ENCODE measurements at regions not wholly inside any gene's neighbourhood (a gene's known extent, or its start where the extent isn't known, plus 50 kb on each side); places are given as distances from the start of the nearest gene placed in this dataset.

GRCh38 chr2:42965910-42966309 is 173.5 kb upstream of the HAAO start:
- Histone ChIP-seq H3K4me2 (ENCODE audit: low read length) (no peak overlapping the region), H4K20me1 (ENCODE audit: control insufficient read depth, insufficient read depth, low read depth, low read length) (no peaks in the 10 kb centered on the region), H3K36me3 (ENCODE audit: control insufficient read depth, low read length) (no peaks in the 10 kb centered on the region), H3K79me2 (ENCODE audit: control insufficient read depth, low read length) (no peaks in the 10 kb centered on the region), H3K4me1 (ENCODE audit: control insufficient read depth, low read length) (peaks cover 32% of the 10 kb centered on the region), H3F3A (ENCODE audit: control insufficient read depth, insufficient read depth) (no peaks in the 10 kb centered on the region), H3K27me3 (ENCODE audit: control insufficient read depth, low read length) (0 out of 2 replicates have a peak, but pooled peaks cover 3% of the 10 kb centered on the region), H3K9me3 (ENCODE audit: control insufficient read depth, insufficient read depth, low read length) (no peaks in the 10 kb centered on the region), H3K9me2 (replicated peaks; ENCODE audit: control insufficient read depth, low read length) (no peaks in the 10 kb centered on the region), H3K4me3 (ENCODE audit: low read length) (no peak overlapping the region), H3K27ac (ENCODE audit: low read depth, low read length) (no peak overlapping the region)
- no peak for TF ChIP-seq CTCF (IDR thresholded peaks at IDR 0.05; ENCODE audit: low read depth, low read length, poor library complexity, severe bottlenecking)
- no peak for TF ChIP-seq EZH2phosphoT487 (IDR thresholded peaks at IDR 0.05; ENCODE audit: borderline replicate concordance, low read length)

- H3K4me2 ChIP-seq (ENCODE audit: low read length) = no peak overlapping the region
- no peaks in the 10 kb centered on the region for H3K9me3 ChIP-seq (ENCODE audit: control insufficient read depth, insufficient read depth, low read length)
- peaks cover 39% of the 10 kb centered on the region for H3K4me1 ChIP-seq (ENCODE audit: control insufficient read depth, low read length)
- H3K27ac ChIP-seq (ENCODE audit: low read depth, low read length) = no peak overlapping the region
- H3K4me3 ChIP-seq (ENCODE audit: low read length) = no peak overlapping the region
- no peaks in the 10 kb centered on the region for H3K79me2 ChIP-seq (ENCODE audit: control insufficient read depth, low read length)
- 0 out of 2 replicates have a peak, but pooled peaks cover 3% of the 10 kb centered on the region for H3K27me3 ChIP-seq (ENCODE audit: control insufficient read depth, low read length)
- no peaks in the 10 kb centered on the region for H3F3A ChIP-seq (ENCODE audit: control insufficient read depth, insufficient read depth)
- H3K9me2 ChIP-seq (replicated peaks; ENCODE audit: control insufficient read depth, low read length) = no peaks in the 10 kb centered on the region
- no peaks in the 10 kb centered on the region for H3K36me3 ChIP-seq (ENCODE audit: control insufficient read depth, low read length)
- H4K20me1 ChIP-seq (ENCODE audit: control insufficient read depth, insufficient read depth, low read depth, low read length) = no peaks in the 10 kb centered on the region
- TF ChIP-seq CTCF (IDR thresholded peaks at IDR 0.05; ENCODE audit: low read depth, low read length, poor library complexity, severe bottlenecking) = no peak
- no peak for TF ChIP-seq EZH2phosphoT487 (IDR thresholded peaks at IDR 0.05; ENCODE audit: borderline replicate concordance, low read length)
Measured at GRCh38 chr2:42965196-42965595, 172.8 kb upstream of the HAAO start.

- no peaks in the 10 kb centered on the region for H3K79me2 ChIP-seq (ENCODE audit: control insufficient read depth, low read length)
- no peak overlapping the region for H3K27ac ChIP-seq (ENCODE audit: low read depth, low read length)
- TF ChIP-seq EZH2phosphoT487 (IDR thresholded peaks at IDR 0.05; ENCODE audit: borderline replicate concordance, low read length) = no peak
- H4K20me1 ChIP-seq (ENCODE audit: control insufficient read depth, insufficient read depth, low read depth, low read length) = no peaks in the 10 kb centered on the region
- H3K4me2 ChIP-seq (ENCODE audit: low read length) = no peak overlapping the region
- H3K4me3 ChIP-seq (ENCODE audit: low read length) = no peak overlapping the region
- H3K27me3 ChIP-seq (ENCODE audit: control insufficient read depth, low read length) = 0 out of 2 replicates have a peak, but pooled peaks cover 3% of the 10 kb centered on the region
- H3F3A ChIP-seq (ENCODE audit: control insufficient read depth, insufficient read depth) = no peaks in the 10 kb centered on the region
- no peaks in the 10 kb centered on the region for H3K9me3 ChIP-seq (ENCODE audit: control insufficient read depth, insufficient read depth, low read length)
- peaks cover 45% of the 10 kb centered on the region for H3K4me1 ChIP-seq (ENCODE audit: control insufficient read depth, low read length)
- no peaks in the 10 kb centered on the region for H3K9me2 ChIP-seq (replicated peaks; ENCODE audit: control insufficient read depth, low read length)
- H3K36me3 ChIP-seq (ENCODE audit: control insufficient read depth, low read length) = no peaks in the 10 kb centered on the region
Measured at GRCh38 chr2:42964439-42965083, 172.2 kb upstream of the HAAO start.

- TF ChIP-seq CTCF (IDR thresholded peaks at IDR 0.05; ENCODE audit: low read depth, low read length, poor library complexity, severe bottlenecking) (no peak), EZH2phosphoT487 (IDR thresholded peaks at IDR 0.05; ENCODE audit: borderline replicate concordance, low read length) (no peak)
- H3K36me3 ChIP-seq (ENCODE audit: control insufficient read depth, low read length) = no peaks in the 10 kb centered on the region
- no peaks in the 10 kb centered on the region for H3K9me3 ChIP-seq (ENCODE audit: control insufficient read depth, insufficient read depth, low read length)
- H3K4me3 ChIP-seq (ENCODE audit: low read length) = no peak overlapping the region
- H3K4me1 ChIP-seq (ENCODE audit: control insufficient read depth, low read length) = peaks cover 45% of the 10 kb centered on the region
- H3K27me3 ChIP-seq (ENCODE audit: control insufficient read depth, low read length) = 0 out of 2 replicates have a peak, but pooled peaks cover 3% of the 10 kb centered on the region
- peak overlapping the region; percentile 51; the same call in 1 of the 2 replicates for H3K4me2 ChIP-seq (ENCODE audit: low read length)
- H3F3A ChIP-seq (ENCODE audit: control insufficient read depth, insufficient read depth) = no peaks in the 10 kb centered on the region
- no peaks in the 10 kb centered on the region for H4K20me1 ChIP-seq (ENCODE audit: control insufficient read depth, insufficient read depth, low read depth, low read length)
- H3K27ac ChIP-seq (ENCODE audit: low read depth, low read length) = no peak overlapping the region
- no peaks in the 10 kb centered on the region for H3K79me2 ChIP-seq (ENCODE audit: control insufficient read depth, low read length)
- H3K9me2 ChIP-seq (replicated peaks; ENCODE audit: control insufficient read depth, low read length) = no peaks in the 10 kb centered on the region
Measured at GRCh38 chr2:42963452-42964068, 171.2 kb upstream of the HAAO start.
